Pulmonary artery endothelial cell (primary cell): ENCODE measurements at regions not wholly inside any gene's neighbourhood (a gene's known extent, or its start where the extent isn't known, plus 50 kb on each side); places are given as distances from the start of the nearest gene placed in this dataset.

ENCODE experiments used
- DNase-seq: peaks from one replicate; pipeline ENCODE4 v3.0.0-alpha.2; 2011; ENCODE audit warnings: low read depth, low spot score

- no peak for DNase-seq
Measured at GRCh38 chr3:117509858-117510257, 800.3 kb downstream of the TUSC7 start.

- DNase-seq: no peak
Measured at GRCh38 chr3:117510396-117510795, 800.8 kb downstream of the TUSC7 start.

- DNase-seq: peak; percentile 2
Measured at GRCh38 chr3:117512975-117513374, 803.4 kb downstream of the TUSC7 start.

- no peak for DNase-seq
Measured at GRCh38 chr3:117515309-117515708, 805.7 kb downstream of the TUSC7 start.

GRCh38 chr3:117518364-117518763 is 808.8 kb downstream of the TUSC7 start:
- DNase-seq: no peak

- no peak for DNase-seq
Measured at GRCh38 chr3:117519776-117520175, 810.2 kb downstream of the TUSC7 start.

GRCh38 chr3:117520582-117520981 is 811.0 kb downstream of the TUSC7 start:
- DNase-seq: no peak

- no peak for DNase-seq
Measured at GRCh38 chr3:117523418-117523817, 813.8 kb downstream of the TUSC7 start.

GRCh38 chr3:117524890-117525289 is 815.3 kb downstream of the TUSC7 start:
- no peak for DNase-seq

- DNase-seq: no peak
Measured at GRCh38 chr3:117526470-117527079, 817.0 kb downstream of the TUSC7 start.

GRCh38 chr3:117527346-117527745 is 817.8 kb downstream of the TUSC7 start:
- no peak for DNase-seq

GRCh38 chr3:117528688-117529087 is 819.1 kb downstream of the TUSC7 start:
- no peak for DNase-seq

GRCh38 chr3:117531078-117531767 is 821.6 kb downstream of the TUSC7 start:
- DNase-seq: no peak

- DNase-seq: no peak
Measured at GRCh38 chr3:117532268-117532667, 822.7 kb downstream of the TUSC7 start.

- no peak for DNase-seq
Measured at GRCh38 chr3:117534138-117534537, 824.6 kb downstream of the TUSC7 start.

GRCh38 chr3:117536006-117536405 is 826.4 kb downstream of the TUSC7 start:
- DNase-seq: no peak

- no peak for DNase-seq
Measured at GRCh38 chr3:117537949-117538348, 828.4 kb downstream of the TUSC7 start.

GRCh38 chr3:117539729-117540128 is 830.1 kb downstream of the TUSC7 start:
- no peak for DNase-seq

GRCh38 chr3:117540597-117540996 is 831.0 kb downstream of the TUSC7 start:
- DNase-seq: no peak

GRCh38 chr3:117541721-117542120 is 832.1 kb downstream of the TUSC7 start:
- no peak for DNase-seq

GRCh38 chr3:117543521-117543920 is 833.9 kb downstream of the TUSC7 start:
- DNase-seq: no peak

- DNase-seq: no peak
Measured at GRCh38 chr3:117545484-117545883, 835.9 kb downstream of the TUSC7 start.

- no peak for DNase-seq
Measured at GRCh38 chr3:117547956-117548550, 838.5 kb downstream of the TUSC7 start.
